ENCODE measurements at regions not wholly inside any gene's neighbourhood (a gene's known extent, or its start where the extent isn't known, plus 50 kb on each side); places are given as distances from the start of the nearest gene placed in this dataset.

- TF ChIP-seq EZH2 (IDR thresholded peaks at IDR 0.05; ENCODE audit: borderline replicate concordance, low read length) (no peak), CTCF (IDR thresholded peaks at IDR 0.05; ENCODE audit: low read length) (no peak)
Measured at GRCh38 chr14:71424941-71425340, 507.3 kb upstream of the RGS6 start.

Data from OCI-LY1 (cell line).